ENCODE measurements at regions not wholly inside any gene's neighbourhood (a gene's known extent, or its start where the extent isn't known, plus 50 kb on each side); places are given as distances from the start of the nearest gene placed in this dataset.

- no peak for TF ChIP-seq REST (IDR thresholded peaks at IDR 0.05; ENCODE audit: insufficient replicate concordance, low read depth)
- TF ChIP-seq POLR2AphosphoS5 (IDR thresholded peaks at IDR 0.05; ENCODE audit: low read depth) = no peak
- no peak for TF ChIP-seq CTCF (IDR thresholded peaks at IDR 0.05; ENCODE audit: insufficient read depth, low read length)
- TF ChIP-seq GABPA (IDR thresholded peaks at IDR 0.05; ENCODE audit: low read depth) = no peak
- no peak for TF ChIP-seq SPI1 (IDR thresholded peaks at IDR 0.05; ENCODE audit: borderline replicate concordance, low read depth)
Observed at GRCh38 chr1:193754151-193754550, 567.7 kb upstream of the B3GALT2 start.

All from HL-60 (cell line).